ENCODE measurements at regions not wholly inside any gene's neighbourhood (a gene's known extent, or its start where the extent isn't known, plus 50 kb on each side); places are given as distances from the start of the nearest gene placed in this dataset.

GRCh38 chr4:11900359-11900758 lies 471.7 kb upstream of the HS3ST1 start:
- Mint-ChIP-seq H3K27ac (no peak overlapping the region), H3K36me3 (no peaks in the 10 kb centered on the region), H3K4me1 (peaks cover 3% of the 10 kb centered on the region), H3K4me3 (no peak overlapping the region), H3K27me3 (ENCODE audit: low read depth in 3 of 3) (peaks cover 2 to 6% (median 3%) of the 10 kb centered on the region in 3 donors), H3K9me3 (peaks cover 8 to 15% (median 13%) of the 10 kb centered on the region in 7 donors)
- 100% methylated on average over 1 of the region's 1 CpG for WGBS (ENCODE audit: insufficient coverage)
- Histone ChIP-seq H3K36me3 (replicated peaks in 1 of 2; ENCODE audit: control insufficient read depth in 1 of 2, insufficient read depth in 2 of 2, low read length in 2 of 2) (no peaks in the 10 kb centered on the region), H4K20me1 (ENCODE audit: insufficient read depth, low read length) (no peaks in the 10 kb centered on the region), H3K9me3 (replicated peaks in 1 of 2; ENCODE audit: control insufficient read depth in 1 of 2, insufficient read depth in 1 of 2, low read length in 2 of 2) (peaks cover 7 to 9% of the 10 kb centered on the region in 2 donors), H3K4me2 (replicated peaks; ENCODE audit: extremely low read depth, low read length, poor library complexity, severe bottlenecking) (no peak overlapping the region), H2AFZ (ENCODE audit: insufficient read depth, low read depth, low read length, poor library complexity, severe bottlenecking) (no peak overlapping the region), H3K4me3 (replicated peaks in 1 of 3; ENCODE audit: low read depth in 2 of 3, low read length in 3 of 3) (no peak overlapping the region), H3K9ac (ENCODE audit: insufficient read depth, low read length, poor library complexity, severe bottlenecking) (no peak overlapping the region), H3K4me1 (ENCODE audit: control insufficient read depth in 1 of 2, insufficient read depth in 2 of 2, low read length in 2 of 2) (no peaks in the 10 kb centered on the region), H3K27me3 (ENCODE audit: control insufficient read depth in 2 of 2, insufficient read depth in 2 of 2, low read length in 2 of 2) (no peaks in the 10 kb centered on the region), H3K27ac (ENCODE audit: low read depth in 1 of 2, low read length in 2 of 2) (no peak overlapping the region), H3K79me2 (ENCODE audit: insufficient read depth, low read length) (no peaks in the 10 kb centered on the region)
- DNase-seq = no peak
- intact Hi-C loops (cut with micrococcal nuclease) = no loop called here
- no peak for TF ChIP-seq CTCF (IDR thresholded peaks at IDR 0.05)

GRCh38 chr4:11898796-11899195 lies 470.1 kb upstream of the HS3ST1 start:
- Mint-ChIP-seq H3K36me3 (no peaks in the 10 kb centered on the region), H3K9me3 (peaks cover 8 to 15% (median 13%) of the 10 kb centered on the region in 7 donors), H3K27me3 (ENCODE audit: low read depth in 3 of 3) (peaks cover 0 to 1% (median under 1%) of the 10 kb centered on the region in 3 donors), H3K4me3 (no peak overlapping the region), H3K4me1 (no peaks in the 10 kb centered on the region), H3K27ac (peak overlapping the region in 1 of 7 donors; percentile 27)
- intact Hi-C loops (cut with micrococcal nuclease) = no loop called here
- WGBS (ENCODE audit: insufficient coverage) = 71% methylated on average over 1 of the region's 1 CpG
- peaks cover 7 to 9% of the 10 kb centered on the region in 2 donors for H3K9me3 ChIP-seq (replicated peaks in 1 of 2; ENCODE audit: control insufficient read depth in 1 of 2, insufficient read depth in 1 of 2, low read length in 2 of 2)
- no peaks in the 10 kb centered on the region for H3K27me3 ChIP-seq (ENCODE audit: control insufficient read depth in 2 of 2, insufficient read depth in 2 of 2, low read length in 2 of 2)
- no peaks in the 10 kb centered on the region for H3K79me2 ChIP-seq (ENCODE audit: insufficient read depth, low read length)
- H2AFZ ChIP-seq (ENCODE audit: insufficient read depth, low read depth, low read length, poor library complexity, severe bottlenecking) = no peak overlapping the region
- H3K4me3 ChIP-seq (replicated peaks in 1 of 3; ENCODE audit: low read depth in 2 of 3, low read length in 3 of 3) = no peak overlapping the region
- no peaks in the 10 kb centered on the region for H3K4me1 ChIP-seq (ENCODE audit: control insufficient read depth in 1 of 2, insufficient read depth in 2 of 2, low read length in 2 of 2)
- no peak for TF ChIP-seq CTCF (IDR thresholded peaks at IDR 0.05)
- H3K4me2 ChIP-seq (replicated peaks; ENCODE audit: extremely low read depth, low read length, poor library complexity, severe bottlenecking) = no peak overlapping the region
- DNase-seq = no peak
- H3K9ac ChIP-seq (ENCODE audit: insufficient read depth, low read length, poor library complexity, severe bottlenecking) = no peak overlapping the region
- H4K20me1 ChIP-seq (ENCODE audit: insufficient read depth, low read length) = no peaks in the 10 kb centered on the region
- no peak overlapping the region for H3K27ac ChIP-seq (ENCODE audit: low read depth in 1 of 2, low read length in 2 of 2)
- no peaks in the 10 kb centered on the region for H3K36me3 ChIP-seq (replicated peaks in 1 of 2; ENCODE audit: control insufficient read depth in 1 of 2, insufficient read depth in 2 of 2, low read length in 2 of 2)
